ENCODE measurements at regions not wholly inside any gene's neighbourhood (a gene's known extent, or its start where the extent isn't known, plus 50 kb on each side); places are given as distances from the start of the nearest gene placed in this dataset.

DNA sequence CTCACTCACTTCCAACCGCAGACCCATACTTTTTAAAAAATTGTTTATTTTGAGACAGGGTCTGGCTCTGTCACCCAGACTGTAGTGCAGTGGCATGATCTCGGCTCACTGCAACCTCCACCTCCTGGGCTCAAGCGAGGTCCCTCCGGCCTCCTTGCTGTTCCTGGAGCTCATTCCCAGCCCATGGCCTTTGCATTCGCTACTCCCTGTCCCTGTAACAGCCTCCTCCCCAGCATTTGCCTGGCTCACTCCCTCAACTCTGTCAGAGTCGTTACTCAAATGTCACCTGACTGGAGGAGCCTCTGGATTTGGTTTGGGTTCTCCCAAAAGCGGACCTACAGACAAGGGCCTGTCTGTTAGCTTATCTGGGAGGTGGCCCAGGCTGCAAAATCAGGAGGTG lies 432.6 kb upstream of the PROK2 start:
- DNase-seq (ENCODE audit: low read depth) = no peak
- TF ChIP-seq, protein P1, sequence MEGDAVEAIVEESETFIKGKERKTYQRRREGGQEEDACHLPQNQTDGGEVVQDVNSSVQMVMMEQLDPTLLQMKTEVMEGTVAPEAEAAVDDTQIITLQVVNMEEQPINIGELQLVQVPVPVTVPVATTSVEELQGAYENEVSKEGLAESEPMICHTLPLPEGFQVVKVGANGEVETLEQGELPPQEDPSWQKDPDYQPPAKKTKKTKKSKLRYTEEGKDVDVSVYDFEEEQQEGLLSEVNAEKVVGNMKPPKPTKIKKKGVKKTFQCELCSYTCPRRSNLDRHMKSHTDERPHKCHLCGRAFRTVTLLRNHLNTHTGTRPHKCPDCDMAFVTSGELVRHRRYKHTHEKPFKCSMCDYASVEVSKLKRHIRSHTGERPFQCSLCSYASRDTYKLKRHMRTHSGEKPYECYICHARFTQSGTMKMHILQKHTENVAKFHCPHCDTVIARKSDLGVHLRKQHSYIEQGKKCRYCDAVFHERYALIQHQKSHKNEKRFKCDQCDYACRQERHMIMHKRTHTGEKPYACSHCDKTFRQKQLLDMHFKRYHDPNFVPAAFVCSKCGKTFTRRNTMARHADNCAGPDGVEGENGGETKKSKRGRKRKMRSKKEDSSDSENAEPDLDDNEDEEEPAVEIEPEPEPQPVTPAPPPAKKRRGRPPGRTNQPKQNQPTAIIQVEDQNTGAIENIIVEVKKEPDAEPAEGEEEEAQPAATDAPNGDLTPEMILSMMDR (IDR thresholded peaks at IDR 0.05; ENCODE audit: control insufficient read depth, insufficient read depth, low read depth, low read length, missing control alignments) = no peak
- no peak overlapping the region for H3K4me3 ChIP-seq (ENCODE audit: control insufficient read depth, low read depth, low read length)

- TF ChIP-seq, protein P1 (IDR thresholded peaks at IDR 0.05; ENCODE audit: control insufficient read depth, insufficient read depth, low read depth, low read length, missing control alignments) = no peak
- no peak for DNase-seq (ENCODE audit: low read depth)
- H3K4me3 ChIP-seq (ENCODE audit: control insufficient read depth, low read depth, low read length) = no peak overlapping the region
Observed at GRCh38 chr3:72214066-72214951, 429.4 kb upstream of the PROK2 start.

DNA sequence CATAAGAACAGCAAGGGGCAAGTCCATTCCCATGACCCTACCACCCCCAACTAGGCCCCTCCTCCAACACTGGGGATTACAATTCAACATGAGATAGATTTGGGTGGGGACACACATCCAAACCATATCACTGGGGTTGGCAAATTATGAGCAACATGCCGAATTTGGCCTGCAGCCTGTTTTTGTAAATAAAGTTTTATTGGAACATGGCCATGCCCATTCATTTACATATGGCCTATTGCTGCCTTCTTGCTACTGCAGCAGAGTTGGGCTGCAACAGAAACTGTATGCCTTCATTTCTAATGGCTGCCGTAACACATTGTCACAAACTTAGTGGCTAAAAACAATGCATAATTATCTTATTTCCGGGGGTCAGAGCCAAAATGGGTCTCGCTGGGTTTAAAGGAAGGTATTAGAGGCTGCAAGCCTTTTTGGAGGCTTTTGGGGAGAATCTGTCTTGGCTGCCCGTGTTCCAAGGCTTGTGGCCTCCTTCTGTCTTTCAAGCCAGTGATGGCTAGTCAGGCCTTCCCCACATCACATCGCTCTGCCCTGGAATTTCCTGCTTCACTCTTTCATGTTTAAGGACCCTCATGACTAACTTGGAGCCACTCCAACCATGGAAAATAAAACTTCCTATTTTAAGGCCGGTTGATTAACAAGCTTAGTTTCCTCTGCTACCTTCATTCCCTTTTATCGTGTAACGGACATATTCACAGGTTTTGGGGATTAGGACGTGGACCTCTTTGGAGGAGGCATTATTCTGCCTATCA lies 428.5 kb upstream of the PROK2 start:
- H3K4me3 ChIP-seq (ENCODE audit: control insufficient read depth, low read depth, low read length) = no peak overlapping the region
- DNase-seq (ENCODE audit: low read depth) = no peak
- TF ChIP-seq, protein P1 (IDR thresholded peaks at IDR 0.05; ENCODE audit: control insufficient read depth, insufficient read depth, low read depth, low read length, missing control alignments) = no peak

- TF ChIP-seq, protein P1 (IDR thresholded peaks at IDR 0.05; ENCODE audit: control insufficient read depth, insufficient read depth, low read depth, low read length, missing control alignments) = no peak
- DNase-seq (ENCODE audit: low read depth) = no peak
- H3K4me3 ChIP-seq (ENCODE audit: control insufficient read depth, low read depth, low read length) = no peak overlapping the region
Observed at GRCh38 chr3:72212396-72212795, 427.4 kb upstream of the PROK2 start.

- TF ChIP-seq, protein P1 (IDR thresholded peaks at IDR 0.05; ENCODE audit: control insufficient read depth, insufficient read depth, low read depth, low read length, missing control alignments) = no peak
- H3K4me3 ChIP-seq (ENCODE audit: control insufficient read depth, low read depth, low read length) = no peak overlapping the region
- DNase-seq (ENCODE audit: low read depth) = no peak
Observed at GRCh38 chr3:72210261-72210660, 425.3 kb upstream of the PROK2 start.

- TF ChIP-seq, protein P1 (IDR thresholded peaks at IDR 0.05; ENCODE audit: control insufficient read depth, insufficient read depth, low read depth, low read length, missing control alignments) = no peak
- no peak overlapping the region for H3K4me3 ChIP-seq (ENCODE audit: control insufficient read depth, low read depth, low read length)
- DNase-seq (ENCODE audit: low read depth) = no peak
Observed at GRCh38 chr3:72205297-72205826, 420.4 kb upstream of the PROK2 start.

All from AG09309 (cell line).